HUDEP-2 (cell line): ENCODE measurements at regions not wholly inside any gene's neighbourhood (a gene's known extent, or its start where the extent isn't known, plus 50 kb on each side); places are given as distances from the start of the nearest gene placed in this dataset.
A peak's percentile ranks its signal among the peaks of the same experiment; 100 is the strongest.

Experiments
- DNase-seq, 76 experiments: peaks; one replicate each; lab custom pipeline; 2025; ENCODE audit not compliant: unreplicated experiment in 76 of 76; lab: John Stamatoyannopoulos, UW

DNA sequence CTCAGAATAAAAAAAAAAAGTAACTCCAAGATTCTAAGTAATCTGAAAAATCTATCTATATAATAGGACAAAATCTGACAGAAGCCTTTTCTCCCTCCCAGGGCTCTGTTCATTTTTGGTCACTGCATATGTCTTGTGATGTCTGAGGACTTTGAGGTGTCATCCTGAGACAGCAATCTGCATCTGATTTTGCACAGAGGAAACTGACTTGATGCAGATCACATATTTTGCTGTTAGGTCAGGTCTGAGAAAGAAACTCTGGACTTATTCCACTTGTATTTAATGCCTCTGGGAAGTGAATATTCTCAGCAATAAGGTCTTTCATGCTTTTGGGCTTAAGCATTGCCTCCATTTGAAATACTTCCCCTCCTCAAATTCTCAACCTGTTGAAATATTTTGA is 295.2 kb upstream of the THBS1 start:
- no peak for DNase-seq

DNA sequence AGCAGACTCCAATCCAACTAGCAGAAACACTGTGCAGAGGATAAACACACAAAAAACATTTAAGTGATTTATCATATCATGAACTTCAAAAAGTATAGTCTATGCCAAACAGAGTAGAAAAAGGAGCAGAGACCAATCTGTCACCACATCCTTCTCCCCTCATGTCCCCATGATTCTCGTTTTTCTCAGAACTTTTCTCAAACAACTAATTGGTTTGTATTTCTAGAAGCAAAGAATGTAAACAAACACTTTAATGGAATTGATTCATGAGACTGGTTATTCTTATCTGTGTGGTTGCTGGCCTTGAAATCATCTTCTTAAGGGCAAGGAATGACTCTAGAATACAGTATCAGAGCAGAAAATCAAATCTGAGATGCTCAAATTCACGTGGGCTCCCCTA is 294.2 kb upstream of the THBS1 start:
- DNase-seq, result no peak

DNA sequence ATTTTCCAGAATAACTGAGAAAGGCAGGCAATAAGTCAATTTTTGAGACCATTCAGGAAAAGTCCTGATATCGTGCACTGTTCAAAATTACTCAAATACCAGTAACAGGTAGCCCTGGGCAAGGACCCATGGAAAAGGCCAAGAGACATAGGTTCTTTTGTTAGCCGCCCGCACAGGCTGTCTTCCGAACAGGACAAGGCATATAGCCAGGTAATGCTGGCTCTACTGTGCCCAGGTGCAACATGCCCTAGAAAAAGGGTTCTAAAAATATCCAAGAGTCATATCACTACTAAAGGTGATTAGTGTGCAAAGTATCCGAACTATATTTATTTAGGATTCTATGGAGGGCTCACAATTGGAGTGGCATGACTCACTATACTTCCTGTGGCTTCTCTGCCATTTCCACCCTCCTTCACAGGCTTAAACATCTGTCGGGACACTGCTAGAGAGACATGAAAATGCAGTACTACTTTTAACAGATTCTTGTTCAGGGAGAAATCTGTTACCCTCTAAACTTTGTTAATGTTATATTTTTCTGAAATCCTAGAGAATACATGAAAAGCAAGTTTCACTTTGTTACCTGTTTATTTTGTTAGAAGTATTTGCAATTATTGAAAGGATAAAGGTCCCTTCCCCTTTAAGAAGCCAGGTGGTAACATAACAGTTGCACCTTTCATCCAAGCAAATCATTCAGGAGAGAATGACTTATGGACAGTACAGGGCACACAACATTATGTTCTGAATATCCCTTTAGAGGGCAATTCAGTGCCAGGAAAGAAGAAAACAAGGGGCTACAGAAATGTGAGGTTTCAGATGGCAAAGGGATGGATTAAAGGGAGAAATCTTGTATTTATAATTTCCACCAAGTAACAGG is 293.3 kb upstream of the THBS1 start:
- no peak for DNase-seq

DNA sequence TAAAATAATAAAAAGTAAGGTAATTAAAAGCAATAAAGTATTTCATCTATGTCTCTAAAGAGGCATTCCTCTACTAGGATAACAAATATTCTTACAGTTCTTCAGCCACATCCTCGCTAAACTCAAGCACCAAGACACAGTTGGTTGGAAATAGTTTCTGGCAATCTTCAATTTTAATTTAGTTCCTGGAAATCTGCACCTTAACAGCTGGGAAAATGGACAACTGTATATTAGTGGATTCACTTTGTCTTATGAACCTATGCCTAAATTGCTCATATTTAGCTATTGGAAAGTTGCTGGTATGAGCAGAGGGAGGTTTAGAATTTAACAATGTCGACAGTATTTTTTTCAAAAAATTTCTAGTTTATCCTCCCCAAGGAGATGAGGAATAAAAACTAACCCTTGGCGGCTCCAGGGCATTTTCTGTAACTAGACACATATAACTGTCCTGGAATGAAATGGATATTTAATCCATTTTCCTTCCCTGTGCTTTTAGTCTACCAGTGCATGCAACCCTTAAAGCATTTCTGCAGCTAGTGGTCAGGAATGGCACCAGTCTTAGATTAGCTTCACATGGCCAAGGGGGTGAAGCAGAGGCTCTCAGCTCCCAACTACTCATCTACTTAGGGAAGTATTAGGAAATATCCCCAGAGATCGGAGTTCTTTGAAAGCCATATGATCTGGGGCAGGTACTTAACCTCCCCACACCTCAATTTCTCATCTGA is 290.0 kb upstream of the THBS1 start:
- DNase-seq, result no peak

GRCh38 chr15:39291690-39292089 is 289.2 kb upstream of the THBS1 start:
- DNase-seq, result no peak

- no peak for DNase-seq
Measured at GRCh38 chr15:39296955-39297354, 283.9 kb upstream of the THBS1 start.

GRCh38 chr15:39298271-39298962 is 282.5 kb upstream of the THBS1 start:
- no peak for DNase-seq

- no peak for DNase-seq
Measured at GRCh38 chr15:39299486-39300267, 281.2 kb upstream of the THBS1 start.

DNA sequence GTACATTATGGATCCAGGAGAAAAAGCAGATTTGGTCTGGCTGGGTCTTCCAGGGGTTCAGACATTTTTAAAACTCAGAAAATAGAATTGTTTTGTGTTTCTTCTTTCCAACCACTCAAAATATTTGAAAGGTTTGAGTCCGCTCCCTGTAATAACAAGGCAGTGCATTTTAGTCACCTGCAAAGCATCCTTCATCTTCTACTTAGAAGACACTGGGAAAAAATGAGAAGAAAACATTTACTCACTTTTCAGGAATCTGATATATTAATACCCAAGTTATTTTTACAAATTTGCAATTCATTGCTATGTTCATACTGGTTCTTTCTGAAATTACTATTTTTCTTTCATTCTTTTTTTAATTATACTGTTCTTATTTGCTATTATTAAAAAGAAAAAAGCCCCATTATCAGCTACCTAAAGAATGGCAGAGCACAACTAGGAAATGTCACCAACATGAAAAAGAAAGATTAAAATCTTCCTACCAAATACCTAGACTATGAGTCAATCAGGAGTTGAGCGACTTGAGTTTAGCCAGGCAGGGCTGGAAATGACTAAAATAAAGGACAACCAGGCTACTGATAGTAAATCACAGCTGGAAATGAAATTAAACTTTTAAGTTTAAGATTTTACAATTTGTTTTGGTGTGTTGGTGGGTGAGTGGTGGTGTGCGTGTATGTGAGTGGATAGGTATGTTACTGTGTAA is 280.3 kb upstream of the THBS1 start:
- DNase-seq, result no peak

- no peak for DNase-seq
Measured at GRCh38 chr15:39301589-39301999, 279.3 kb upstream of the THBS1 start.

DNA sequence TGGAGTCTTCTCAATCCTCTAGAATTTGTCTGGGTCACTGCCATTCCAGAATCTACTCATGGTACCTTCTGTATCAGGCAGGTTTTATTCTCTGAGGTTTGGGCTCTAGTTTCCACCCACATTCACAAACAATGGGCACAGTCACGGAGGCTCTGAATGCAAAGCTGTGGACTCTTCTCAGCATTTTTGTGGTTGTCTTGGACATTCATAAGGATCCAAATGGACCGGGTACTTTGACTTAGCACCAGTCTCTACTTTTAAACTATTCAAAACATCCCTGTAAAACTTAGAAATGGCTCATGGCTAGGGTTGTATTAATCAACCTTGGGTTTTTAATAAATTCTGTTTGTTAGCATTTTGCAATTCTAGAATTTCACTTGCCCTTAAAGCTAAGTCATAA is 277.9 kb upstream of the THBS1 start:
- no peak for DNase-seq

GRCh38 chr15:39304201-39304841 is 276.6 kb upstream of the THBS1 start:
- DNase-seq, result no peak

DNA sequence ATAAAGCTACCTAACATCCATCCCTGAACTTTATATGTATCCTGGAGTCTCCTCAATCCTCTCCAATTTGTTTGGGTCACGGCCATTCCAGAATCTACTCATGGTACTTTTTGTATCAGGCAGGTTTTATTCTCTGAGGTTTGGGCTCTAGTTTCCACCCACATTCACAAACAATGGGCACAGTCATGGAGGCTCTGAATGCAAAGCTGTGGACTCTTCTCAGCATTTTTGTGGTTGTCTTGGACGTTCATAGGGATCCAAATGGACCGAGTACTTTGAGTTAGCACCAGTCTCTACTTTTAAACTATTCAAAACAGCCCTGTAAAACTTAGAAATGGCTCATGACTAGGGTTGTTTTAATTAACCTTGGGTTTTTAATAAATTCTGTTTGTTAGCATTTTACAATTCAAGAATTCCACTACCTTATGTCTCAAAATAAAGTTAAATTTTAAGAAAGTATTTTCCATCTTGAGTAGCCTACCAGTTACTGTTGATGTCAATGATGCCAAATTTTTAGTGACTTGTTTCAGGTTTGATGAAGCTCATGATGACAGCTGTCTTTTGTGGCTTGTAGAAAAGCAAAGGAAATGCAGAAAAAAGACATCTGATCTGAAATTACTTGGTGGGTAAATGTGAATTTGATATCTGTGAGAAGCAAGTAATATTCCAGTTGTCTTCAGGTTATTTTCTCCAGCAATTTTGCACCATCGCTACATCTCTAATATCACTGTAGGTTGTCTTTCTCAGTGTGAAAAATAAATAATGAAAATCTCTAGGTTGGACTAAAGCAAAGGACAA is 275.7 kb upstream of the THBS1 start:
- DNase-seq, result no peak

DNA sequence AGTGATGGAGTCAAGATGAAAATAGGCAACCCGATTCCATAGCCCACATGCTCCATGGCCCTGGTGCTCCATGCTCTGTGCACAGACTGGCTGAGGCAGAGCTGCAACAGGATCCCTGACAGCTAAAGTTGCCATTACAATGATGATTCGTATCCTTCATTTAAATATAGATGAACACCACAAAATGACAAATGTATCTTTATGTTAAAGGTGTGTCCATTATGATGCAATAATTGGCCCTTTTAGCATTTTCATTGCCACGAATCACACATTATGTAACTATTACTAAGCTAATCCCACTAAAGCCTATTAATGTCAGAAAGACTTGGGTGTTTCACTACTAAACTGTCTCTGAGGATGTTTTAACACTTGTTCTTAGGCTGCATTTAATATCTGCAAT is 270.2 kb upstream of the THBS1 start:
- DNase-seq, result no peak

- peak in 1 of 76 experiments; percentile 1 for DNase-seq
Measured at GRCh38 chr15:39312984-39313383, 267.9 kb upstream of the THBS1 start.

DNA sequence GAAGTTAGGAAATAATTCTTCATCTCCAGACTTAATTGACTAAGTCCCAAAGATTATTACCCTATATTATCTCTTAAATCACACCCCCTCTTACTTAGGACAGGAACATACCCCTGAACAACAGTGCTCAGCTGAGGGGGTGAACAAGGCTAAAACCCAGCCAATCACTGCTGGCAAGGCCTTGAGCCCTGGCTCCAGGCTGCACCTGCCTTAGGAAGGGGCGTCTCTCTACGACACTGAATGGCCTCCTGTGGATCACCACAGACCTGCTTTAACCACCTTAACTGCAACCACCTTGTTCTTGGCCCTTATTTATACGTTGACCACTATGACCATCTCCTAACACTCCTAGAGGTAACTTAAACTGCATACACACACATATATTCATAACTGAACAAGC is 267.4 kb upstream of the THBS1 start:
- no peak for DNase-seq

GRCh38 chr15:39313881-39314280 is 267.0 kb upstream of the THBS1 start:
- DNase-seq, result no peak

DNA sequence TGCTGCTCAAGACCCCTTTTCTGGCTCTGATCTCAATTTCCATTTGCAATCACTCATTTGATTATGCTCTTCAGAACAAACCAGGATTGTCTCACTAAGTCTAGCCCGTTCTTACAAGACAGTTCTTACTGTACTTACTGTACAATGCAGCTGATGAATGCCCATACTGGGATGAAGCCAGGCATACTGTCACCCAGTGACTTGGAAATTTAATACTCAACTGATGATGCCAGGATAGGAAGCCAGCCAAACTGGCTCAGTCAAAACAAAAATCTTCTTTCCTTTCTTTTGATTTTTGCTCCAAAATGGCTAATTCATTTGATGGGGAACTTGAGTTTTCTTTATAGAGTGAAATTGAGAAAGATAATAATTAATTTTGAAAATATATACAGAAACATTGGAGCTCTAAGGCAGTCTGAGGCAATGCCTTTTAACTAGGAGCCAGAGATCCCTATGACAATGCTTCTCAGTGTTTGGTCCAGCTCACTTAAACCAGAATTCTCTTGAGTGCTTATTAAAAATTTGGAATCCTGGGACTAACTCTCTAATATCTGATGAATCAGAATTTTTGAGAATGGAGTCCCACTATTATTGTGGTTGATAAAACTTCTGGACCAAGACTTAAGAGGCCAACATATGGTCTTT is 265.6 kb upstream of the THBS1 start:
- no peak for DNase-seq
